Jurkat, Clone E6-1 (cell line): ENCODE measurements at regions not wholly inside any gene's neighbourhood (a gene's known extent, or its start where the extent isn't known, plus 50 kb on each side); places are given as distances from the start of the nearest gene placed in this dataset.

ENCODE experiments used
- DNase-seq: peaks from one replicate; pipeline ENCODE4 v3.0.0-alpha.2; 2011; ENCODE audit warnings: low read depth, low spot score
- H3K4me3 ChIP-seq: 2 replicates; pipeline ENCODE4 v1.5.1; 2011; ENCODE audit warnings: mild to moderate bottlenecking, low read length, control low read depth, moderate library complexity

- DNase-seq: no peak
- H3K4me3 ChIP-seq: no peak overlapping the region
Measured at GRCh38 chr3:67788396-67788795, 134.0 kb upstream of the SUCLG2 start.

- no peak overlapping the region for H3K4me3 ChIP-seq
- DNase-seq: no peak
Measured at GRCh38 chr3:67783281-67784250, 129.2 kb upstream of the SUCLG2 start.

- no peak for DNase-seq
- H3K4me3 ChIP-seq: no peak overlapping the region
Measured at GRCh38 chr3:67781871-67782270, 127.5 kb upstream of the SUCLG2 start.

- DNase-seq: no peak
- no peak overlapping the region for H3K4me3 ChIP-seq
Measured at GRCh38 chr3:67781218-67781617, 126.8 kb upstream of the SUCLG2 start.

GRCh38 chr3:67774676-67775075 is 120.3 kb upstream of the SUCLG2 start:
- no peak overlapping the region for H3K4me3 ChIP-seq
- no peak for DNase-seq

GRCh38 chr3:67765575-67765974 is 111.2 kb upstream of the SUCLG2 start:
- no peak overlapping the region for H3K4me3 ChIP-seq
- no peak for DNase-seq

GRCh38 chr3:67745296-67745695 is 90.9 kb upstream of the SUCLG2 start:
- H3K4me3 ChIP-seq: no peak overlapping the region
- no peak for DNase-seq

- H3K4me3 ChIP-seq: no peak overlapping the region
- no peak for DNase-seq
Measured at GRCh38 chr3:67744699-67745098, 90.3 kb upstream of the SUCLG2 start.

GRCh38 chr3:67739851-67740250 is 85.4 kb upstream of the SUCLG2 start:
- no peak overlapping the region for H3K4me3 ChIP-seq
- DNase-seq: no peak

GRCh38 chr3:67737906-67738865 is 83.8 kb upstream of the SUCLG2 start:
- DNase-seq: no peak
- no peak overlapping the region for H3K4me3 ChIP-seq

GRCh38 chr3:67737140-67737539 is 82.7 kb upstream of the SUCLG2 start:
- H3K4me3 ChIP-seq: no peak overlapping the region
- DNase-seq: no peak

- DNase-seq: no peak
- no peak overlapping the region for H3K4me3 ChIP-seq
Measured at GRCh38 chr3:67733269-67733950, 79.0 kb upstream of the SUCLG2 start.

- no peak for DNase-seq
- no peak overlapping the region for H3K4me3 ChIP-seq
Measured at GRCh38 chr3:67724434-67724833, 70.0 kb upstream of the SUCLG2 start.

- H3K4me3 ChIP-seq: no peak overlapping the region
- no peak for DNase-seq
Measured at GRCh38 chr3:67723863-67724262, 69.5 kb upstream of the SUCLG2 start.

- no peak for DNase-seq
- no peak overlapping the region for H3K4me3 ChIP-seq
Measured at GRCh38 chr3:67719333-67719732, 64.9 kb upstream of the SUCLG2 start.

GRCh38 chr3:67715971-67716370 is 61.6 kb upstream of the SUCLG2 start:
- no peak overlapping the region for H3K4me3 ChIP-seq
- DNase-seq: no peak

GRCh38 chr3:67713764-67714469 is 59.5 kb upstream of the SUCLG2 start:
- no peak for DNase-seq
- no peak overlapping the region for H3K4me3 ChIP-seq

GRCh38 chr3:67712259-67712658 is 57.8 kb upstream of the SUCLG2 start:
- no peak for DNase-seq
- no peak overlapping the region for H3K4me3 ChIP-seq

- H3K4me3 ChIP-seq: no peak overlapping the region
- no peak for DNase-seq
Measured at GRCh38 chr3:67710396-67710795, 56.0 kb upstream of the SUCLG2 start.
